T-helper 17 cell (primary cell): ENCODE measurements at regions not wholly inside any gene's neighbourhood (a gene's known extent, or its start where the extent isn't known, plus 50 kb on each side); places are given as distances from the start of the nearest gene placed in this dataset.

Experiments used
- ATAC-seq: fragments of 150-1000 bp; cut with Tn5 transposase; 2 replicates; pipeline ENCODE4 v1.10.0; 2021; ENCODE audit warnings: mild to moderate bottlenecking, moderate library complexity
- DNase-seq, 3 donors: peaks; one replicate each; pipeline versions ENCODE4 v3.0.0 to v3.0.0-alpha.2; 2020 to 2021
- H3K9me3 ChIP-seq: one replicate; pipeline ENCODE4 v1.7.0; 2013; ENCODE audit warnings: low read length, mild to moderate bottlenecking; ENCODE audit not compliant: control insufficient read depth, poor library complexity, severe bottlenecking
- H3K27ac Mint-ChIP-seq: one replicate; pipeline ENCODE4 v1.8.0; 2022; ENCODE audit warnings: mild to moderate bottlenecking, moderate library complexity, mixed read lengths
- H3K27me3 Mint-ChIP-seq: one replicate; pipeline ENCODE4 v1.8.0; 2022; ENCODE audit warnings: mixed read lengths
- H3K36me3 Mint-ChIP-seq: one replicate; pipeline ENCODE4 v1.8.0; 2022; ENCODE audit warnings: low read depth, mixed read lengths
- H3K4me1 Mint-ChIP-seq: one replicate; pipeline ENCODE4 v1.8.0; 2022; ENCODE audit warnings: mild to moderate bottlenecking, mixed read lengths
- H3K4me3 Mint-ChIP-seq: one replicate; pipeline ENCODE4 v1.8.0; 2022; ENCODE audit warnings: mild to moderate bottlenecking, moderate library complexity, mixed read lengths

DNA sequence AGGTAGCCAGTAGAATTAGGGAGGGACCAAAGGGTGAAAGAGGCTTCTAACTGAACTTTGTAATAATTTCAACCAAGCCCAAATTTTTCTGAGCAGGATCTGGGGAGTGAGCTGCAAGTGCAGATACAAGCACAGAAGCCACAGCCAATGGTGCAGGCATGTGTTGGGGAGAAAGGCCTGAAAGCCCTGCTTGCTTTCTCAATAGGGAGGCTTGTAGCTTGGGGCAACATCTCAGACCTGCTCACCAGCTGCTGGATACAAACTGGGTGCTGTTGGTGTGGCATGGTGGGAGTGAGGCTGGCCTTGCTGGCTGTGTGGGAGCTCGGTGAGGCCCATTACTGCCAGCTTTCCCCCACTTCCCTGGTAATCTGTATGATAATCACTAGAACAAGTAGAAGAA, 688.5 kb upstream of the SEMA3D start:
- DNase-seq (no peak), ATAC-seq (no peak)
- H3K27ac Mint-ChIP-seq, result no peak overlapping the region
- H3K4me3 Mint-ChIP-seq, result no peak overlapping the region
- no peaks in the 10 kb centered on the region for H3K36me3 Mint-ChIP-seq
- H3K4me1 Mint-ChIP-seq, result no peaks in the 10 kb centered on the region
- no peaks in the 10 kb centered on the region for H3K27me3 Mint-ChIP-seq
- no peaks in the 10 kb centered on the region for H3K9me3 ChIP-seq

GRCh38 chr7:85866540-85866939, 679.7 kb upstream of the SEMA3D start:
- Mint-ChIP-seq H3K4me1 (no peaks in the 10 kb centered on the region), H3K27ac (no peak overlapping the region), H3K36me3 (no peaks in the 10 kb centered on the region), H3K27me3 (no peaks in the 10 kb centered on the region), H3K4me3 (no peak overlapping the region)
- ATAC-seq (no peak), DNase-seq (no peak)
- H3K9me3 ChIP-seq, result no peaks in the 10 kb centered on the region

DNA sequence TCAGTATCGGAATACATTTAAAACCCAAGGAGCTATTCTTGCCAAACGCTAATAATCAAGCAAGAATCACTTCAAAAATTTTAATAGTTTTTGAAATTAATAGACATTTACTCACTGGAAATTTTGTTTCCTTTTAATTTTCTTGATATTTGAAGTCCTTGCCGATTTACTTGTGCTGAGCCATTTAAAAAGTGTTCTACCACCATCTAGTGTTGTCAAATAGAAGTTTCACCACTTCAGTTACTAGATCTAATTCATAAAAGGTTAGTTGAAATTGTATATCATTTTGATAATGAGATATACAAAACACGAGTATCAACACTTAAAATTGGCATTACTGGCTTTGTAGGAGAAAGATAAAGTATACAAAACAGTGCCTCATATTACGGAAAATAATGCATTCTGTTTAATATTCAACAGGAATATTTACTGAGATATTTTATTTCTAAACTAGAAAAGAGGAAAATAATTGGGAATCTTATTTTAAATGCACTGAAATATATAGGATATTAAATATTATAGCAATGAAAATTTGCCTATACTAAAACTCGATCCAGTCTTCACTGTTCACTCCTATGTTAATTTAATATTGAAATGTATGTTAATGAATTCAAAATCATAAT, 664.8 kb upstream of the SEMA3D start:
- Mint-ChIP-seq H3K4me1 (no peaks in the 10 kb centered on the region), H3K4me3 (no peak overlapping the region), H3K27me3 (no peaks in the 10 kb centered on the region), H3K36me3 (no peaks in the 10 kb centered on the region), H3K27ac (no peak overlapping the region)
- H3K9me3 ChIP-seq, result no peaks in the 10 kb centered on the region
- no peak for ATAC-seq
- DNase-seq, result no peak

GRCh38 chr7:85850381-85850780, 663.5 kb upstream of the SEMA3D start:
- H3K9me3 ChIP-seq, result no peaks in the 10 kb centered on the region
- H3K4me3 Mint-ChIP-seq, result no peak overlapping the region
- ATAC-seq (no peak), DNase-seq (no peak)
- no peaks in the 10 kb centered on the region for H3K27me3 Mint-ChIP-seq
- H3K36me3 Mint-ChIP-seq, result no peaks in the 10 kb centered on the region
- H3K27ac Mint-ChIP-seq, result no peak overlapping the region
- H3K4me1 Mint-ChIP-seq, result no peaks in the 10 kb centered on the region

- no peaks in the 10 kb centered on the region for H3K4me1 Mint-ChIP-seq
- no peaks in the 10 kb centered on the region for H3K9me3 ChIP-seq
- no peak for DNase-seq
- no peak overlapping the region for H3K4me3 Mint-ChIP-seq
- H3K27me3 Mint-ChIP-seq, result no peaks in the 10 kb centered on the region
- ATAC-seq, result no peak
- no peak overlapping the region for H3K27ac Mint-ChIP-seq
- H3K36me3 Mint-ChIP-seq, result no peaks in the 10 kb centered on the region
Measured at GRCh38 chr7:85840554-85840953, 653.7 kb upstream of the SEMA3D start.

GRCh38 chr7:85833066-85833465, 646.2 kb upstream of the SEMA3D start:
- no peak overlapping the region for H3K4me3 Mint-ChIP-seq
- no peak for DNase-seq
- H3K36me3 Mint-ChIP-seq, result no peaks in the 10 kb centered on the region
- H3K27me3 Mint-ChIP-seq, result no peaks in the 10 kb centered on the region
- ATAC-seq, result no peak
- H3K4me1 Mint-ChIP-seq, result no peaks in the 10 kb centered on the region
- no peaks in the 10 kb centered on the region for H3K9me3 ChIP-seq
- H3K27ac Mint-ChIP-seq, result no peak overlapping the region

DNA sequence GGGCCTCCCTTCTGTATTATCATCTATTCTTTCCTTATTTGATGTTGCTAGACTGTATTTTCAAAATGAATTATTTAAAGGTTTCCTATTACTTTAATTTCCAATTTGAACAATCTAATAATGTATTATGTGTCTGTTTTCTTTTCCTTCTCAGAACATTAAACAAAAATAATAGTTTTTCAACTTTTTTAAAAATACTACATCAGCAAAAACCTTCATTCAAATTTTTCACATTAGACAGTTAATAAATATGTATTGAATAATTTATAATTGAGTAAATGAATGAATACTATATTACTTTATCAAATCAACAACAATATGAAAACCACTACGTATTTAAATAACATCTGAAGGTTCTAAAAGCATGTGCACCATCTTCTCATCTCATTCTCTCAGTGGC, 644.1 kb upstream of the SEMA3D start:
- Mint-ChIP-seq H3K4me3 (no peak overlapping the region), H3K36me3 (no peaks in the 10 kb centered on the region), H3K27ac (no peak overlapping the region), H3K4me1 (no peaks in the 10 kb centered on the region), H3K27me3 (no peaks in the 10 kb centered on the region)
- ATAC-seq, result no peak
- no peaks in the 10 kb centered on the region for H3K9me3 ChIP-seq
- no peak for DNase-seq

- Mint-ChIP-seq H3K4me1 (no peaks in the 10 kb centered on the region), H3K27ac (no peak overlapping the region), H3K4me3 (no peak overlapping the region), H3K27me3 (no peaks in the 10 kb centered on the region), H3K36me3 (no peaks in the 10 kb centered on the region)
- ATAC-seq (no peak), DNase-seq (no peak)
- H3K9me3 ChIP-seq, result no peaks in the 10 kb centered on the region
Measured at GRCh38 chr7:85829817-85830432, 643.1 kb upstream of the SEMA3D start.

- no peak for ATAC-seq
- no peaks in the 10 kb centered on the region for H3K36me3 Mint-ChIP-seq
Measured at GRCh38 chr7:85829176-85829575, 642.3 kb upstream of the SEMA3D start.

GRCh38 chr7:85828614-85829013, 641.8 kb upstream of the SEMA3D start:
- H3K27ac Mint-ChIP-seq, result no peak overlapping the region
- H3K4me3 Mint-ChIP-seq, result no peak overlapping the region
- DNase-seq (no peak), ATAC-seq (no peak)
- no peaks in the 10 kb centered on the region for H3K27me3 Mint-ChIP-seq
- H3K9me3 ChIP-seq, result no peaks in the 10 kb centered on the region
- H3K4me1 Mint-ChIP-seq, result no peaks in the 10 kb centered on the region
- H3K36me3 Mint-ChIP-seq, result no peaks in the 10 kb centered on the region

More at GRCh38 chr7:85829176-85829575, 642.3 kb upstream of the SEMA3D start:
- Mint-ChIP-seq H3K4me3 (no peak overlapping the region), H3K27ac (no peak overlapping the region), H3K27me3 (no peaks in the 10 kb centered on the region), H3K4me1 (no peaks in the 10 kb centered on the region)
- DNase-seq, result no peak
- H3K9me3 ChIP-seq, result no peaks in the 10 kb centered on the region

DNA sequence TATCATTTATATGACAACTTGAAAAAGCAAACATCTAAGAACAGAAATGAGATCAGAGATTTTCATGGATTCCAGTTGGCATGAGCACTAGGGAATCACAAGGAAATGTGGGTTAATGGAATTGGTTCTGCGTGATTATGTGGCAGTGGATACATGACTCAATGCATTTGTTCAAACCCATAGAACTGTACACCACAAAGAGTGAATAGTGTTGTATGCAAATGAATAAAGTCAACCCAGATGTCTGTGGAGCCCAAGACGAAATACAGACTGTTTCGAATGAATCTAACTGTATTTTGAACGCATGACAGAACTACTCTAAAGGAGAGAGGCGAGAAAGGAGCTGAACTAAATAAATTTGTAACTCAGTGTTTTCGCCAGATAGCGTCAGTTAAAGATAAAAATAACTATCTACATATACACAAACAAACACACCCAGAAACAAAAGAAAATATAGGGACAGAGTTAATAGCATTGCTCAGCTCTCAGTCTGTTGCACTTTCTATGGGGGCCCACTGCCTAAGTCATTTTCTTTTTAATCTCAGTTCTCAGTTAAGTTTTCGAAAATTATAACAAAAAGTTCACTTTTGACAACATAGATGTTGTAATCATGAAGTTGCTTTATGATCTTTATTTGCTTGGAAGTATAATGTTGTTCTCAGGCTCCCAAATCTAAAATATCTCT, 636.7 kb upstream of the SEMA3D start:
- H3K4me3 Mint-ChIP-seq, result no peak overlapping the region
- H3K9me3 ChIP-seq, result no peaks in the 10 kb centered on the region
- DNase-seq, result no peak
- no peaks in the 10 kb centered on the region for H3K36me3 Mint-ChIP-seq
- no peak overlapping the region for H3K27ac Mint-ChIP-seq
- no peaks in the 10 kb centered on the region for H3K27me3 Mint-ChIP-seq
- ATAC-seq, result no peak
- no peaks in the 10 kb centered on the region for H3K4me1 Mint-ChIP-seq

DNA sequence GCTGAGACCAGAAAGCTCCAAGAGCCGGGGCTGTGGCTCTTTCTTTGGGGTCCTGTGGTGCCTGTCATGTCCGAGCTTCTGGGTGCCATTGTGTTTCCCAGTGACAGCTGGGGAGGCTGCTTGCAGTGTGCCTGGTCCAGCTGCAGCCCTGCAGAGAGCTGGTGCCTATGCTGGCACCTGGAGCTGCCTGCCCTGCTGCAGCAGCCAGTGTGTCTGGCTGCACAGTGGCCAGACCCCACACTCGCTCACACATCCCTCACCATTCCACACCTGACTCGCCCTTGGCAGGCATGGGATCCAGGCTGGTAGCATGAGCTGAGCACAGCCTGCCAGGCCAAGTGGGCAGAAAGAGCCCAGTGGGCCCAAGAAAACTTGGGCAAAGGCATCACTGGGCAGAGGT, 635.1 kb upstream of the SEMA3D start:
- DNase-seq, result no peak
- Mint-ChIP-seq H3K4me3 (no peak overlapping the region), H3K27ac (no peak overlapping the region), H3K4me1 (no peaks in the 10 kb centered on the region), H3K27me3 (no peaks in the 10 kb centered on the region), H3K36me3 (no peaks in the 10 kb centered on the region)
- no peaks in the 10 kb centered on the region for H3K9me3 ChIP-seq
- no peak for ATAC-seq

GRCh38 chr7:85820702-85821443, 634.0 kb upstream of the SEMA3D start:
- ATAC-seq, result no peak
- no peaks in the 10 kb centered on the region for H3K27me3 Mint-ChIP-seq
- no peaks in the 10 kb centered on the region for H3K4me1 Mint-ChIP-seq
- no peak for DNase-seq
- no peak overlapping the region for H3K4me3 Mint-ChIP-seq
- H3K27ac Mint-ChIP-seq, result no peak overlapping the region
- no peaks in the 10 kb centered on the region for H3K9me3 ChIP-seq
- H3K36me3 Mint-ChIP-seq, result no peaks in the 10 kb centered on the region
